ENCODE measurements at regions not wholly inside any gene's neighbourhood (a gene's known extent, or its start where the extent isn't known, plus 50 kb on each side); places are given as distances from the start of the nearest gene placed in this dataset.

GRCh38 chr7:42483886-42484285 lies 246.9 kb upstream of the GLI3 start:
- Histone ChIP-seq H2BK20ac (ENCODE audit: low read depth, low read length, poor library complexity, severe bottlenecking) (no peak overlapping the region), H3K23me2 (ENCODE audit: insufficient read length, low read depth, low read length, poor library complexity, severe bottlenecking) (no peaks in the 10 kb centered on the region), H2AK5ac (ENCODE audit: insufficient read length, low read length) (no peak overlapping the region), H2AFZ (ENCODE audit: low read length) (no peak overlapping the region), H3K9ac (ENCODE audit: extremely low read depth, insufficient read length, low read length) (no peak overlapping the region), H3K79me2 (ENCODE audit: insufficient read depth, low read length) (no peaks in the 10 kb centered on the region), H2BK120ac (ENCODE audit: low read depth, low read length, poor library complexity, severe bottlenecking) (no peak overlapping the region), H2BK12ac (ENCODE audit: insufficient read length, low read depth, low read length) (no peak overlapping the region), H3K4ac (ENCODE audit: low read depth, low read length) (no peak overlapping the region), H3K79me1 (ENCODE audit: insufficient read depth, low read depth, low read length, poor library complexity, severe bottlenecking) (no peaks in the 10 kb centered on the region), H3K14ac (ENCODE audit: insufficient read depth, low read length) (no peak overlapping the region), H3K4me1 (ENCODE audit: insufficient read depth, low read length) (peaks cover 2% of the 10 kb centered on the region; the same call in 1 of the 2 replicates), H2BK5ac (ENCODE audit: insufficient read length, low read length) (no peak overlapping the region), H3K23ac (ENCODE audit: insufficient read length, low read depth, low read length) (no peak overlapping the region), H3K27ac (ENCODE audit: insufficient read length, low read depth, low read length) (no peak overlapping the region), H2BK15ac (ENCODE audit: low read depth, low read length) (no peak overlapping the region), H3K4me2 (ENCODE audit: insufficient read depth, insufficient read length, low read length) (no peak overlapping the region), H4K5ac (ENCODE audit: insufficient read length, low read depth, low read length) (no peak overlapping the region), H4K91ac (ENCODE audit: insufficient read length, low read depth, low read length) (no peak overlapping the region), H3T11ph (ENCODE audit: low read length) (no peak overlapping the region), H3K9me3 (ENCODE audit: control insufficient read depth, low read depth, low read length) (no peaks in the 10 kb centered on the region), H4K20me1 (ENCODE audit: control insufficient read depth, insufficient read depth, insufficient read length) (no peaks in the 10 kb centered on the region), H3K27me3 (ENCODE audit: insufficient read depth, low read length) (no peaks in the 10 kb centered on the region), H4K8ac (replicated peaks; ENCODE audit: insufficient read length, low read depth, low read length) (no peak overlapping the region), H3K56ac (ENCODE audit: insufficient read length, low read depth, low read length) (no peak overlapping the region), H3K18ac (ENCODE audit: insufficient read length, low read depth, low read length) (no peak overlapping the region)
- Mint-ChIP-seq H3K4me1 (peaks cover 10 to 28% of the 10 kb centered on the region in 2 experiments), H3K4me3 (no peak overlapping the region), H3K9me3 (no peaks in the 10 kb centered on the region), H3K27me3 (ENCODE audit: low read depth) (peaks cover 3% of the 10 kb centered on the region; the same call in 1 of the 2 replicates), H3K27ac (no peak overlapping the region), H3K36me3 (ENCODE audit: insufficient read depth in 1 of 3, low read depth in 3 of 3) (no peaks in the 10 kb centered on the region; a peak in 2 of 7 replicates)
- no peak for DNase-seq
- WGBS (ENCODE audit: extremely low coverage, insufficient read length, low lambda C conversion rate): no CpG with 5 or more reads among the region's 4 CpGs
- no peak for TF ChIP-seq CTCF (conservative IDR thresholded peaks at IDR 0.05)
